ENCODE measurements at regions not wholly inside any gene's neighbourhood (a gene's known extent, or its start where the extent isn't known, plus 50 kb on each side); places are given as distances from the start of the nearest gene placed in this dataset.

- H3K4me1 ChIP-seq (ENCODE audit: control insufficient read depth, low read length), result no peaks in the 10 kb centered on the region
- no peak overlapping the region for H3K4me2 ChIP-seq (ENCODE audit: low read length)
- no peaks in the 10 kb centered on the region for H3K9me3 ChIP-seq (ENCODE audit: control insufficient read depth, insufficient read depth, low read length)
- no peaks in the 10 kb centered on the region for H4K20me1 ChIP-seq (ENCODE audit: control insufficient read depth, insufficient read depth, low read depth, low read length)
- H3K4me3 ChIP-seq (ENCODE audit: low read length), result no peak overlapping the region
- H3K27ac ChIP-seq (ENCODE audit: low read depth, low read length), result no peak overlapping the region
- no peak for TF ChIP-seq CTCF (IDR thresholded peaks at IDR 0.05; ENCODE audit: low read depth, low read length, poor library complexity, severe bottlenecking)
- no peaks in the 10 kb centered on the region for H3K9me2 ChIP-seq (replicated peaks; ENCODE audit: control insufficient read depth, low read length)
- H3K79me2 ChIP-seq (ENCODE audit: control insufficient read depth, low read length), result no peaks in the 10 kb centered on the region
- no peaks in the 10 kb centered on the region for H3F3A ChIP-seq (ENCODE audit: control insufficient read depth, insufficient read depth)
- peaks cover 13% of the 10 kb centered on the region for H3K27me3 ChIP-seq (ENCODE audit: control insufficient read depth, low read length)
- H3K36me3 ChIP-seq (ENCODE audit: control insufficient read depth, low read length), result no peaks in the 10 kb centered on the region
Observed at GRCh38 chr6:71512256-71512655, 223.6 kb downstream of the OGFRL1 start.

GRCh38 chr6:71513036-71513435 lies 224.4 kb downstream of the OGFRL1 start:
- Histone ChIP-seq H3K4me2 (ENCODE audit: low read length) (no peak overlapping the region), H3K27me3 (ENCODE audit: control insufficient read depth, low read length) (peaks cover 11% of the 10 kb centered on the region), H4K20me1 (ENCODE audit: control insufficient read depth, insufficient read depth, low read depth, low read length) (no peaks in the 10 kb centered on the region), H3K79me2 (ENCODE audit: control insufficient read depth, low read length) (no peaks in the 10 kb centered on the region), H3K9me3 (ENCODE audit: control insufficient read depth, insufficient read depth, low read length) (no peaks in the 10 kb centered on the region), H3K36me3 (ENCODE audit: control insufficient read depth, low read length) (no peaks in the 10 kb centered on the region), H3F3A (ENCODE audit: control insufficient read depth, insufficient read depth) (no peaks in the 10 kb centered on the region), H3K4me3 (ENCODE audit: low read length) (no peak overlapping the region), H3K4me1 (ENCODE audit: control insufficient read depth, low read length) (no peaks in the 10 kb centered on the region), H3K27ac (ENCODE audit: low read depth, low read length) (no peak overlapping the region), H3K9me2 (replicated peaks; ENCODE audit: control insufficient read depth, low read length) (no peaks in the 10 kb centered on the region)
- TF ChIP-seq CTCF (IDR thresholded peaks at IDR 0.05; ENCODE audit: low read depth, low read length, poor library complexity, severe bottlenecking) (no peak), EZH2phosphoT487 (IDR thresholded peaks at IDR 0.05; ENCODE audit: borderline replicate concordance, low read length) (no peak)

- no peak for TF ChIP-seq CTCF (IDR thresholded peaks at IDR 0.05; ENCODE audit: low read depth, low read length, poor library complexity, severe bottlenecking)
- TF ChIP-seq EZH2phosphoT487 (IDR thresholded peaks at IDR 0.05; ENCODE audit: borderline replicate concordance, low read length), result no peak
- Histone ChIP-seq H3K4me3 (ENCODE audit: low read length) (no peak overlapping the region), H3K79me2 (ENCODE audit: control insufficient read depth, low read length) (no peaks in the 10 kb centered on the region), H3K27me3 (ENCODE audit: control insufficient read depth, low read length) (peaks cover 12% of the 10 kb centered on the region; the same call in 1 of the 2 replicates), H3K36me3 (ENCODE audit: control insufficient read depth, low read length) (no peaks in the 10 kb centered on the region), H3F3A (ENCODE audit: control insufficient read depth, insufficient read depth) (no peaks in the 10 kb centered on the region), H3K4me1 (ENCODE audit: control insufficient read depth, low read length) (no peaks in the 10 kb centered on the region), H3K4me2 (ENCODE audit: low read length) (no peak overlapping the region), H3K9me3 (ENCODE audit: control insufficient read depth, insufficient read depth, low read length) (no peaks in the 10 kb centered on the region), H4K20me1 (ENCODE audit: control insufficient read depth, insufficient read depth, low read depth, low read length) (no peaks in the 10 kb centered on the region), H3K9me2 (replicated peaks; ENCODE audit: control insufficient read depth, low read length) (no peaks in the 10 kb centered on the region), H3K27ac (ENCODE audit: low read depth, low read length) (no peak overlapping the region)
Observed at GRCh38 chr6:71523548-71523947, 234.9 kb downstream of the OGFRL1 start.

- Histone ChIP-seq H3K4me1 (ENCODE audit: control insufficient read depth, low read length) (no peaks in the 10 kb centered on the region), H3K4me2 (ENCODE audit: low read length) (no peak overlapping the region), H3F3A (ENCODE audit: control insufficient read depth, insufficient read depth) (no peaks in the 10 kb centered on the region), H3K4me3 (ENCODE audit: low read length) (no peak overlapping the region), H3K9me3 (ENCODE audit: control insufficient read depth, insufficient read depth, low read length) (no peaks in the 10 kb centered on the region), H3K9me2 (replicated peaks; ENCODE audit: control insufficient read depth, low read length) (no peaks in the 10 kb centered on the region), H3K79me2 (ENCODE audit: control insufficient read depth, low read length) (no peaks in the 10 kb centered on the region), H3K27me3 (ENCODE audit: control insufficient read depth, low read length) (peaks cover 12% of the 10 kb centered on the region; the same call in 1 of the 2 replicates), H3K27ac (ENCODE audit: low read depth, low read length) (no peak overlapping the region), H4K20me1 (ENCODE audit: control insufficient read depth, insufficient read depth, low read depth, low read length) (no peaks in the 10 kb centered on the region), H3K36me3 (ENCODE audit: control insufficient read depth, low read length) (no peaks in the 10 kb centered on the region)
- no peak for TF ChIP-seq EZH2phosphoT487 (IDR thresholded peaks at IDR 0.05; ENCODE audit: borderline replicate concordance, low read length)
- TF ChIP-seq CTCF (IDR thresholded peaks at IDR 0.05; ENCODE audit: low read depth, low read length, poor library complexity, severe bottlenecking), result no peak
Observed at GRCh38 chr6:71524201-71524600, 235.6 kb downstream of the OGFRL1 start.

Data from DOHH2 (cell line).